Liver (tissue), 8 donors: ENCODE measurements at regions not wholly inside any gene's neighbourhood (a gene's known extent, or its start where the extent isn't known, plus 50 kb on each side); places are given as distances from the start of the nearest gene placed in this dataset.
"Not testable (repeated sequence)": the region's sequence is repeated elsewhere in the genome, so short reads cannot be mapped to it uniquely, and the experiment has no call there.

Experiments used
- DNase-seq: peaks from one replicate; pipeline ENCODE4 v3.0.0-alpha.2; 2017; ENCODE audit warnings: low spot score
- H3K27ac ChIP-seq, 2 donors: one replicate each; pipeline ENCODE4 v1.7.0; 2013; ENCODE audit warnings: inconsistent platforms in 2 of 2, low read length in 2 of 2, control low read depth in 1 of 2, low read depth in 1 of 2, mild to moderate bottlenecking in 1 of 2
- H3K27me3 ChIP-seq, 4 donors: one replicate each; pipeline versions ENCODE4 v1.6.1 to v1.7.0; 2013; ENCODE audit warnings: low read length in 3 of 4, inconsistent platforms in 1 of 4, mild to moderate bottlenecking in 1 of 4, moderate library complexity in 1 of 4; ENCODE audit not compliant: control insufficient read depth in 4 of 4, insufficient read depth in 4 of 4
- H3K36me3 ChIP-seq, 4 donors: one replicate each; pipeline versions ENCODE4 v1.6.1 to v1.7.0; 2013; ENCODE audit warnings: low read length in 3 of 4, mild to moderate bottlenecking in 3 of 4, low read depth in 1 of 4, moderate library complexity in 1 of 4; ENCODE audit not compliant: control insufficient read depth in 4 of 4, insufficient read depth in 3 of 4
- H3K4me1 ChIP-seq, 4 donors: one replicate each; pipeline versions ENCODE4 v1.6.1 to v1.7.0; 2013; ENCODE audit warnings: low read length in 3 of 4, mild to moderate bottlenecking in 3 of 4, moderate library complexity in 1 of 4; ENCODE audit not compliant: control insufficient read depth in 4 of 4, insufficient read depth in 4 of 4
- H3K4me3 ChIP-seq, 3 donors: one replicate each; pipeline versions ENCODE4 v1.6.1 to v1.7.0; 2013; ENCODE audit warnings: low read length in 3 of 3, control low read depth in 1 of 3, low read depth in 1 of 3, mild to moderate bottlenecking in 1 of 3
- H3K9ac ChIP-seq, 2 donors: one replicate each; pipeline ENCODE4 v1.7.0; 2013; ENCODE audit warnings: low read length in 2 of 2, mild to moderate bottlenecking in 2 of 2, moderate library complexity in 2 of 2, control low read depth in 1 of 2, low read depth in 1 of 2
- H3K9me3 ChIP-seq, 4 donors: one replicate each; pipeline versions ENCODE4 v1.6.1 to v1.7.0; 2013; ENCODE audit warnings: low read length in 3 of 4; ENCODE audit not compliant: control insufficient read depth in 4 of 4
- ATF3 ChIP-seq: IDR thresholded peaks from 2 replicates; pipeline ENCODE4 v1.6.1; 2016; ENCODE audit warnings: antibody characterized with exemption
- CTCF ChIP-seq: fragments of 150-350 bp; IDR thresholded peaks from 2 replicates; pipeline ENCODE4 v1.5.1; 2017; ENCODE audit warnings: improper control_type of control experiment, low read depth, low read length; ENCODE audit not compliant: missing input control
- EGR1 ChIP-seq, 2 donors: IDR thresholded peaks; 2 replicates each; pipeline ENCODE4 v1.6.1; 2016 to 2018; ENCODE audit warnings: antibody characterized with exemption in 2 of 2, low read depth in 2 of 2
- FOXA1 ChIP-seq: IDR thresholded peaks from 2 replicates; pipeline ENCODE4 v1.6.1; 2016; ENCODE audit warnings: antibody characterized with exemption
- FOXA2 ChIP-seq: IDR thresholded peaks from 2 replicates; pipeline ENCODE4 v1.6.1; 2016; ENCODE audit warnings: antibody characterized with exemption
- GABPA ChIP-seq, 2 donors: IDR thresholded peaks in 1 of 2; conservative IDR thresholded peaks in 1 of 2; 2 replicates each; pipeline ENCODE4 v1.6.1; 2016; ENCODE audit warnings: antibody characterized with exemption in 2 of 2, mild to moderate bottlenecking in 1 of 2, moderate library complexity in 1 of 2
- HNF4A ChIP-seq, 2 donors: conservative IDR thresholded peaks; 2 replicates each; pipeline ENCODE4 v1.6.1; 2016; ENCODE audit warnings: antibody characterized with exemption in 2 of 2, mild to moderate bottlenecking in 2 of 2
- HNF4G ChIP-seq: IDR thresholded peaks from 2 replicates; pipeline ENCODE4 v1.6.1; 2016; ENCODE audit warnings: antibody characterized with exemption
- JUND ChIP-seq, 2 donors: IDR thresholded peaks; 2 replicates each; pipeline ENCODE4 v1.6.1; 2016; ENCODE audit warnings: antibody characterized with exemption in 2 of 2
- MAX ChIP-seq: IDR thresholded peaks from 2 replicates; pipeline ENCODE4 v1.6.1; 2016; ENCODE audit warnings: antibody characterized with exemption
- NR2F2 ChIP-seq: IDR thresholded peaks from 2 replicates; pipeline ENCODE4 v1.6.1; 2016; ENCODE audit warnings: antibody characterized with exemption
- RAD21 ChIP-seq, 2 donors: IDR thresholded peaks; 2 replicates each; pipeline ENCODE4 v1.6.1; 2016; ENCODE audit warnings: antibody characterized with exemption in 2 of 2, mild to moderate bottlenecking in 2 of 2
- REST ChIP-seq: IDR thresholded peaks from 2 replicates; pipeline ENCODE4 v1.6.1; 2016; ENCODE audit warnings: antibody characterized with exemption, mild to moderate bottlenecking
- RXRA ChIP-seq, 2 donors: IDR thresholded peaks; 2 replicates each; pipeline ENCODE4 v1.6.1; 2017 to 2018; ENCODE audit warnings: antibody characterized with exemption in 2 of 2, mild to moderate bottlenecking in 1 of 2
- SP1 ChIP-seq: IDR thresholded peaks from 2 replicates; pipeline ENCODE4 v1.6.1; 2018; ENCODE audit warnings: antibody characterized with exemption, mild to moderate bottlenecking
- TAF1 ChIP-seq: conservative IDR thresholded peaks from 2 replicates; pipeline ENCODE4 v1.6.1; 2016; ENCODE audit warnings: antibody characterized with exemption, mild to moderate bottlenecking
- YY1 ChIP-seq: IDR thresholded peaks from 2 replicates; pipeline ENCODE4 v1.6.1; 2016; ENCODE audit warnings: antibody characterized with exemption, mild to moderate bottlenecking
- ZBTB33 ChIP-seq: IDR thresholded peaks from 2 replicates; pipeline ENCODE4 v1.6.1; 2016; ENCODE audit warnings: antibody characterized with exemption
- WGBS: extraction: QIAGEN DNeasy Blood & Tissue Kit; methylation state at CpG from one replicate; pipeline ENCODE4 v1.1.7; 2013; 5-methylcytosine and 5-hydroxymethylcytosine counted together
- donor health status: healthy.
- donor health status: healthy.
- donor health status: healthy.
- donor health status: healthy.
- donor health status: healthy.

- no peak for TF ChIP-seq ZBTB33
- no peak for TF ChIP-seq HNF4G
- TF ChIP-seq TAF1: no peak
- no peak for TF ChIP-seq GABPA (IDR thresholded peaks at IDR 0.05 in 1 of 2, conservative IDR thresholded peaks at IDR 0.05 in 1 of 2)
Observed at GRCh38 chr1:83052865-83053264, 946.1 kb downstream of the TTLL7 start (continued).

GRCh38 chr1:83051053-83051452 is 947.9 kb downstream of the TTLL7 start:
- not testable (repeated sequence) for H3K9ac ChIP-seq, H3K36me3 ChIP-seq, H3K9me3 ChIP-seq, H3K27ac ChIP-seq, H3K4me3 ChIP-seq, H3K4me1 ChIP-seq, H3K27me3 ChIP-seq, DNase-seq
- WGBS: 90% methylated on average over 3 of the region's 3 CpGs

GRCh38 chr1:83043244-83043643 is 955.7 kb downstream of the TTLL7 start:
- DNase-seq: no peak
- Histone ChIP-seq H3K4me3 (no peak overlapping the region), H3K9ac (no peak overlapping the region), H3K27me3 (no peaks in the 10 kb centered on the region), H3K9me3 (no peaks in the 10 kb centered on the region), H3K36me3 (no peaks in the 10 kb centered on the region), H3K27ac (no peak overlapping the region), H3K4me1 (no peaks in the 10 kb centered on the region)
- 77% methylated on average over 1 of the region's 1 CpG for WGBS
- TF ChIP-seq SP1 (no peak), ATF3 (no peak), NR2F2 (no peak), HNF4A (conservative IDR thresholded peaks at IDR 0.05) (no peak), EGR1 (IDR thresholded peaks at IDR 0.05; ENCODE audit: low read depth in 2 of 2) (no peak), RAD21 (IDR thresholded peaks at IDR 0.05) (no peak), JUND (IDR thresholded peaks at IDR 0.05) (no peak), REST (no peak), TAF1 (no peak), CTCF (no peak), GABPA (IDR thresholded peaks at IDR 0.05 in 1 of 2, conservative IDR thresholded peaks at IDR 0.05 in 1 of 2) (no peak), MAX (no peak), RXRA (IDR thresholded peaks at IDR 0.05) (no peak), HNF4G (no peak), FOXA2 (no peak), YY1 (no peak), ZBTB33 (no peak), FOXA1 (no peak)

GRCh38 chr1:83039091-83039490 is 959.8 kb downstream of the TTLL7 start:
- not testable (repeated sequence) for DNase-seq, H3K9ac ChIP-seq, H3K27ac ChIP-seq, H3K36me3 ChIP-seq, H3K4me1 ChIP-seq, H3K27me3 ChIP-seq, H3K9me3 ChIP-seq, H3K4me3 ChIP-seq
- WGBS: 93% methylated on average over 6 of the region's 6 CpGs
